Aorta (tissue), 5 donors: ENCODE measurements at regions not wholly inside any gene's neighbourhood (a gene's known extent, or its start where the extent isn't known, plus 50 kb on each side); places are given as distances from the start of the nearest gene placed in this dataset.
"Not testable (repeated sequence)": the region's sequence is repeated elsewhere in the genome, so short reads cannot be mapped to it uniquely, and the experiment has no call there.

Experiments used
- ATAC-seq: fragments of 200-7000 bp; cut with Tn5 transposase; one replicate; pipeline ENCODE4 v1.9.1; 2022; ENCODE audit warnings: moderate library complexity; ENCODE audit not compliant: low FRiP score
- DNase-seq, 2 donors: peaks; one replicate each; pipeline ENCODE4 v3.0.0-alpha.2; 2020
- H3K27ac ChIP-seq, 2 donors: one replicate each; pipeline ENCODE4 v1.5.1; 2013; ENCODE audit warnings: low read length in 2 of 2, mild to moderate bottlenecking in 2 of 2, moderate library complexity in 2 of 2, control low read depth in 1 of 2, inconsistent platforms in 1 of 2, low read depth in 1 of 2
- H3K27me3 ChIP-seq, 2 donors: one replicate each; pipeline ENCODE4 v1.6.1; 2013; ENCODE audit warnings: control low read depth in 1 of 2, low read length in 1 of 2, mild to moderate bottlenecking in 1 of 2, moderate library complexity in 1 of 2; ENCODE audit not compliant: insufficient read depth in 2 of 2, control insufficient read depth in 1 of 2
- H3K36me3 ChIP-seq, 2 donors: one replicate each; pipeline ENCODE4 v1.6.1; 2013; ENCODE audit warnings: control low read depth in 1 of 2, low read length in 1 of 2, mild to moderate bottlenecking in 1 of 2; ENCODE audit not compliant: insufficient read depth in 2 of 2, control insufficient read depth in 1 of 2
- H3K4me1 ChIP-seq, 2 donors: one replicate each; pipeline ENCODE4 v1.6.1; 2013; ENCODE audit warnings: low read length in 2 of 2, control low read depth in 1 of 2, mild to moderate bottlenecking in 1 of 2, moderate library complexity in 1 of 2; ENCODE audit not compliant: insufficient read depth in 2 of 2, control insufficient read depth in 1 of 2
- H3K4me3 ChIP-seq, 2 donors: one replicate each; pipeline ENCODE4 v1.5.1; 2013; ENCODE audit warnings: low read length in 2 of 2, control low read depth in 1 of 2, mild to moderate bottlenecking in 1 of 2
- H3K9me3 ChIP-seq: one replicate; pipeline ENCODE4 v1.6.1; 2013; ENCODE audit warnings: mild to moderate bottlenecking, low read length; ENCODE audit not compliant: control insufficient read depth
- WGBS, 2 donors: extraction: QIAGEN DNeasy Blood & Tissue Kit; methylation state at CpG; one replicate each; pipeline ENCODE4 v1.1.7; 2013; 5-methylcytosine and 5-hydroxymethylcytosine counted together
- intact Hi-C, 2 donors: fragments of 100-400 bp; cut with DNase I; formaldehyde crosslinking; loops; one replicate each; pipeline versions ENCODE4 v1.14.2 to v1.15.0; 2022
- donor health status: healthy with polysubstance abuse.
- donor health status: Bipolar disorder and iron deficiency.
- donor health status: DM: no; HTN: no; CAD: no.
- donor health status: DM: no; HTN: no; CAD: no.
- donor health status: DM: yes; HTN: yes; CAD: no.

GRCh38 chr14:39666386-39666785, 234.2 kb upstream of the FBXO33 start:
- no peak overlapping the region for H3K27ac ChIP-seq
- no peaks in the 10 kb centered on the region for H3K27me3 ChIP-seq
- no peaks in the 10 kb centered on the region for H3K36me3 ChIP-seq
- intact Hi-C loops = no loop called here
- H3K4me3 ChIP-seq = no peak overlapping the region
- H3K4me1 ChIP-seq = no peaks in the 10 kb centered on the region
- ATAC-seq = no peak
- H3K9me3 ChIP-seq = no peaks in the 10 kb centered on the region
- no peak for DNase-seq

GRCh38 chr14:39665075-39665475, 232.8 kb upstream of the FBXO33 start:
- intact Hi-C loops = no loop called here
- WGBS, 2 donors = 76 to 81% methylated on average over 1 of the region's 1 CpG
- Histone ChIP-seq H3K9me3 (no peaks in the 10 kb centered on the region), H3K27ac (no peak overlapping the region), H3K27me3 (no peaks in the 10 kb centered on the region), H3K4me3 (no peak overlapping the region), H3K36me3 (no peaks in the 10 kb centered on the region), H3K4me1 (no peaks in the 10 kb centered on the region)
- DNase-seq (no peak), ATAC-seq (no peak)

DNA sequence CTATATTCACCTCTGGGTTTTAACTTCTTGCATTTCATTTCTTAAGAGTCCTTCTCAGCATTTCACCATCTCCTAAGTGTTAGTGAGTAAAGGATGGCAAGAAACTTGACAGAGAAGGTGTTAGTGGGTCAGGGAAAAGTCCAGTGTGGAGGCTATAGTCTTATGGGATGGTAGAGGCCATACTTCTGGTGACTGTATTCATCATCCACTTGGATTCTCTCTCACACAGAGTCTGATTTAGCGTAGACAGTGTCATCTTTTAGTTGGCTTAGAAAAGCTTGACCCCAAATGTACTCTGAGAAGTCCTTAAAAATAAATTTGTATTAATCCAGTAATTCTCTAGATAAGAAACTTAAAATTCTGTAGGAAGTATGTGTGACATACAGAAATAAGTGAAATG, 232.4 kb upstream of the FBXO33 start:
- 80 to 84% methylated on average over 1 of the region's 1 CpG for WGBS, 2 donors
- Histone ChIP-seq H3K9me3 (no peaks in the 10 kb centered on the region), H3K4me1 (no peaks in the 10 kb centered on the region), H3K27me3 (no peaks in the 10 kb centered on the region), H3K27ac (no peak overlapping the region), H3K4me3 (no peak overlapping the region), H3K36me3 (no peaks in the 10 kb centered on the region)
- intact Hi-C loops = no loop called here
- ATAC-seq (no peak), DNase-seq (no peak)

- Histone ChIP-seq H3K27ac (no peak overlapping the region), H3K36me3 (no peaks in the 10 kb centered on the region), H3K4me1 (no peaks in the 10 kb centered on the region), H3K4me3 (no peak overlapping the region), H3K9me3 (no peaks in the 10 kb centered on the region), H3K27me3 (no peaks in the 10 kb centered on the region)
- no peak for ATAC-seq
- intact Hi-C loops = no loop called here
- DNase-seq = no peak
- WGBS, 2 donors = 84% methylated on average over 1 of the region's 1 CpG
Measured at GRCh38 chr14:39641224-39641623, 209.0 kb upstream of the FBXO33 start.

DNA sequence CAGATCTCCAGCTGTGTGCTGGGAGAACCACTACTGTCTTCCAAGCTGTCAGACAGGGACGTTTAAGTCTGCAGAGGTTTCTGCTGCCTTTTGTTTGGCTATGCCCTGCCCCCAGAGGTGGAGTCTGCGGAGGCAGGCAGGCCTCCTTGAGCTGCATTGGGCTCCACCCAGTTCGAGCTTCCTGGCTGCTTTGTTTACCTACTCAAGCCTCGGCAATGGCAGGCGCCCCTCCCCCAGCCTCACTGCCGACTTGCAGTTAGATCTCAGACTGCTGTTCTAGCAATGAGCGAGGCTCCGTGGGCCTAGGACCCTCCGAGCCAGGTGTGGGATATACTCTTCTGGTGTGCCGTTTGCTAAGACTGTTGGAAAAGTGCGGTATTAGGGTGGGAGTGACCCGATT, 206.8 kb upstream of the FBXO33 start:
- H3K4me1 ChIP-seq, DNase-seq, H3K4me3 ChIP-seq, H3K27ac ChIP-seq, ATAC-seq, H3K27me3 ChIP-seq, H3K9me3 ChIP-seq, intact Hi-C loops, H3K36me3 ChIP-seq: not testable (repeated sequence)
- WGBS, 2 donors = 71 to 88% methylated on average over 12 of the region's 12 CpGs

- no peaks in the 10 kb centered on the region for H3K9me3 ChIP-seq
- H3K4me1 ChIP-seq = no peaks in the 10 kb centered on the region
- H3K4me3 ChIP-seq = no peak overlapping the region
- H3K27ac ChIP-seq = no peak overlapping the region
- WGBS, 2 donors = 78% methylated on average over 3 of the region's 3 CpGs
- ATAC-seq (no peak), DNase-seq (no peak)
- intact Hi-C loops = no loop called here
- H3K27me3 ChIP-seq = no peaks in the 10 kb centered on the region
- no peaks in the 10 kb centered on the region for H3K36me3 ChIP-seq
Measured at GRCh38 chr14:39628087-39628486, 195.9 kb upstream of the FBXO33 start.

DNA sequence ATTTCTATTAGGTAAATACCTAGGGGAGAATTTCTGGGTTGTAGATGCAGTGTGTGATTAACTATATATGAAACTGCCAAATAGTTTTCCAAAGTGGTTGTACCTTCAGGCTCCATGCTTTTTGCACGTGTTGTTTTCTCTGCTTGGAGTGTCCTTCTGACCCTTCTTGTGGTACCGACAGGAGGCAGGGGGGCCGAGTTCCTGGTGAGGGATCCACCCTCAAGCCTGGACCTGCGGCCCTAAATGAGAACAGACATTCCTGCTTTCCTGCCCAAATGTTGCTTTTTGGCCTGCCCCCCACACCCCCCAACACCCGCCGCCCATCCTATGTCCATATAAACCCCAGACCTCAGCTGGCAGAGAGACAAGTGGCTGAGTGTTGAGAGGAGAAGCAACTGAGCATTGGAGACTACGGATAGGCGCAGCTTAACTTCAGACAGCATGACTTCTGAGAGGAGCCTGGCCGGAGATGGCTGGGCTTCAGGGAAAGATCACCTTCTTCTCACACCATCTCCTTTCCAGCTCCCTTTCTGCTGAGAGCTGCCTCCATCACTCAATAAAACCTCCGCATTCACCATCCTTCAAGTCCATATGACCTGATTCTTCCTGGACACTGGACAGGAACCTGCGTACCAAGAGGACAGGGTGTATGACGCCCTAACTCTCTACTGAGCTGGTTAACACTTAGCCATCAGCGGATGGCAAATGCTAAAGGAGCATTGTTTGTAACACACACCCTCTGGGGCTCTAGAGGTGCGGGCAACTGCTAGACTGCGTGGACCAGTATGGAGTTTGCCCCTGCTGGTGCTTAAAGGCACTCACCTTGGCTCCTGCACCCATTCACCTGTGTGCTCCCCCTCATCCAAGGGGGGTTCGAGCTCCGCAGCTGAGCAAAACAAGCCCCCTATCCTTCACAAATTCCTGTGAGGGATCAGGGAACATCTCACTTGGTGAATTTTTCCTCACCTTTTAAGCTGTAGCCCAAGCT, 194.7 kb upstream of the FBXO33 start:
- DNase-seq = no peak
- intact Hi-C loops = no loop called here
- no peak overlapping the region for H3K27ac ChIP-seq
- no peaks in the 10 kb centered on the region for H3K4me1 ChIP-seq
- no peaks in the 10 kb centered on the region for H3K36me3 ChIP-seq
- H3K4me3 ChIP-seq = no peak overlapping the region
- no peaks in the 10 kb centered on the region for H3K27me3 ChIP-seq
- 92 to 93% methylated on average over 17 of the region's 17 CpGs for WGBS, 2 donors
- ATAC-seq = no peak
- no peaks in the 10 kb centered on the region for H3K9me3 ChIP-seq

DNA sequence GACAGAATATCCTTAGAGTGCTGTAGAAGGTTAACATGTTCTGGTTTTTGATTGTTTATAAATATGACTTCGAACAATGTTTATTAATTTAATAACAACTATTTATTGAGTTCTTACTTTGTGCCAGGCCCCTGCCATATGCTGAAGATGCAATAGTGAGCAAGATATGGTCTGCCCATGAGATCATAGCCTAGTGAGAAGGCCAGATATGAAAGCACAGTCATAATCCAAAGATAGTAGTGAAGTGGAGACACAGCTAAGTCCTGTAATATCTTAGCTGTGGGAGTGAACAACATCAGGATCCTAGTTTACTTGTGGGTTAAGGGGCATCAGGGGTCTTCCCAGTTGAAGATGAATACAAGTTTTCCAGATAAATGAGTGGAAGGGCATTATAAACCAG, 189.4 kb upstream of the FBXO33 start:
- DNase-seq (no peak), ATAC-seq (no peak)
- WGBS, 2 donors = 94 to 96% methylated on average over 1 of the region's 1 CpG
- Histone ChIP-seq H3K9me3 (no peaks in the 10 kb centered on the region), H3K4me1 (no peaks in the 10 kb centered on the region), H3K27me3 (no peaks in the 10 kb centered on the region), H3K4me3 (no peak overlapping the region), H3K36me3 (no peaks in the 10 kb centered on the region), H3K27ac (no peak overlapping the region)
- intact Hi-C loops = no loop called here

- DNase-seq = no peak
- no peak overlapping the region for H3K4me3 ChIP-seq
- no peaks in the 10 kb centered on the region for H3K36me3 ChIP-seq
- intact Hi-C loops = no loop called here
- 81 to 89% methylated on average over 2 of the region's 2 CpGs for WGBS, 2 donors
- H3K27me3 ChIP-seq = no peaks in the 10 kb centered on the region
- H3K4me1 ChIP-seq = no peaks in the 10 kb centered on the region
- no peaks in the 10 kb centered on the region for H3K9me3 ChIP-seq
- H3K27ac ChIP-seq = no peak overlapping the region
- no peak for ATAC-seq
Measured at GRCh38 chr14:39621223-39621622, 189.0 kb upstream of the FBXO33 start.
